ENCODE measurements at regions not wholly inside any gene's neighbourhood (a gene's known extent, or its start where the extent isn't known, plus 50 kb on each side); places are given as distances from the start of the nearest gene placed in this dataset.

DNA sequence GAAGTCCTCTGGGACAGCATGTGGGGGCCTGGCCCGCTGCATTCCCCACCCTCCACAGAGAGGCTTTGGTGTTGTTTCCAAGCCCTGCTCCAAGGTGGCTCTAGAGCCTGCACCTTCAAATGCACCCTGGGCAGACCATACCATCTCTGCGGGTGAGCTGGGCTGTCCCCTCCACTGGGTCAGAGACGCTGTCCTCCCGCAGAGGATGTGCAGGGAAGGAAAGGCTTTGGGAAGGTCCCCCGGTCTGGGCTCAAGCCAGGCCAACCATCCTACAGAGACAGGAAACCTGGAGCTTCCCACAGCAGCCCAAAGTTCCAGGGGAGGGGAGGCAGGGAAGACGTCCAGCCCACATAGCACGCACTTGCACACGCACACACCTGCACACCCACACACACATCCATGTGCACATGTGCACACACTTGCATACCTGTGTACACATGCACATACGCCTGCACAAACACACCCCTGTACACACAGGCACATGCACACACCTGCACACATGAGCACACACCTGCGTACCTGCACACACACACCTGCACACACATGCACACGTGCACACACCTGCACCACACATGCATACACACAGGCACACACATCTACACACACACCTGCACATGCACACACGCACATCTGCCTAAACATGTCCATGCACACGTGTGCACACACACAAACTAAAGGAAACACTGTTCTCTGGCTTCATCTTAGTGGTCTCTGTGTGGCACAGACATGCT, 155.4 kb downstream of the ERMARD start:
- no peak for DNase-seq (ENCODE audit: low spot score)

DNA sequence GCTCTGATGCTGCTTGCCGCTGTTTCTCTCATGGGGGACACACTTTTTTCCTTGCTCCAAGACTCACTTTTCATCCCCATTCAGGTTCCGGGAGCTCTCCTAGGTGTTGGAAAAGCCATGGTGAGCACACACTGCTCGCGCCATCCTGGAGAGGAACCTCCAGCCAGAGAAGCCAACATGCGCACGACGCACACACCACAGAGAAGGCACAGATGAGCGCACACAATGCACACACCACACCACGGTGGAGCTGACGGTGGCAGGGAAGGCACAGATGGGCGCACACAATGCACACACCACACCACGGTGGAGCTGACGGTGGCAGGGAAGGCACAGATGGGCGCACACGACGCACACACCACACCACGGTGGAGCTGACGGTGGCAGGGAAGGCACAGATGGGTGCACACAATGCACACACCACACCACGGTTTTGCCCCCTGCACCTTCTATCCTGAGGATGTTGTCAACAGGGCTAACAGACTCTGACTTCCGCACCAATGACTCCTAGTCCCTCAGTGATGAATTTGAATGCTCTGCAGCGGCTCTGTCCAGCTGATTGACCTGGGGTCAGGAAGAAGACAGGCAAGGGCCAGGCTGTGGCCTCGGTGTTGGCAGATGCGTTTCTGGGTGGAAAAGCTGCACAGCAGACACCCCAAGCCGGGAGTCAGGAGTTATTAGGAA, 154.7 kb downstream of the ERMARD start:
- no peak for DNase-seq (ENCODE audit: low spot score)

DNA sequence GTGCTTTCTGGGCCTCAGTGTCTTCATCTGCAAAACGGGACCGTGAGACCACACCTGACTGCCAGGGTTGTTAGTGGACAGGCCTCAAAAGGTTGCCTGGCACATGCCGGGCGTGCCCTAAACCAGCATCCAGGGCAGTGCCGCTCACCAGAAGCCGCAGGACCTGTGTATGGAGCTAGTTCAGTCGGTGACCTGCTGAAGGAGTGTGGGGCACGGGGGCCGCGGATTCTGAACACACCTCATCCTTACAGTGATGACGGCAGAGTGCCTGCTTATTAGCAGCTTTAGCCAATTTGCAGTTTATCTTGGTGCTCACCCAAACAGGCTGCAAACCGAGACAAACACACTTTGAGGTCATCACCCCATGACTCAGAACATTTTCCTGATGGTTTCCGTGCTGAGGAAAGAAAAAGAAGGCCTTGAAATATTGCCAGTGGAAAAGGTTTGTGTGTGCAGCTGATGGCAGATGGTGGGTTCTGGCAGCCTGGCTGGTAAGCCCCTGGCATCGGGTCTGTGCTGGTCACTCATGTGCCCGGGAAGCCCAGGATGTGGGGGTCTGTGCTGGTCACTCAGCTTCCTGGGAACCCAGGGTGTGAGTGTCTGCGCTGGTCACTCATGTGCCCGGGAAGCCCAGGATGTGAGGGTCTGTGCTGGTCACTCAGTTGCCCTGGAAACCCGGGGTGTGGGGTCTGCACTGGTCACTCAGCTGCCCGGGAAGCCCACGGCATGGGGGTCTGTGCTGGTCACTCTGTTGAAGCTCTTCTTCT, 153.8 kb downstream of the ERMARD start:
- no peak for DNase-seq (ENCODE audit: low spot score)

DNA sequence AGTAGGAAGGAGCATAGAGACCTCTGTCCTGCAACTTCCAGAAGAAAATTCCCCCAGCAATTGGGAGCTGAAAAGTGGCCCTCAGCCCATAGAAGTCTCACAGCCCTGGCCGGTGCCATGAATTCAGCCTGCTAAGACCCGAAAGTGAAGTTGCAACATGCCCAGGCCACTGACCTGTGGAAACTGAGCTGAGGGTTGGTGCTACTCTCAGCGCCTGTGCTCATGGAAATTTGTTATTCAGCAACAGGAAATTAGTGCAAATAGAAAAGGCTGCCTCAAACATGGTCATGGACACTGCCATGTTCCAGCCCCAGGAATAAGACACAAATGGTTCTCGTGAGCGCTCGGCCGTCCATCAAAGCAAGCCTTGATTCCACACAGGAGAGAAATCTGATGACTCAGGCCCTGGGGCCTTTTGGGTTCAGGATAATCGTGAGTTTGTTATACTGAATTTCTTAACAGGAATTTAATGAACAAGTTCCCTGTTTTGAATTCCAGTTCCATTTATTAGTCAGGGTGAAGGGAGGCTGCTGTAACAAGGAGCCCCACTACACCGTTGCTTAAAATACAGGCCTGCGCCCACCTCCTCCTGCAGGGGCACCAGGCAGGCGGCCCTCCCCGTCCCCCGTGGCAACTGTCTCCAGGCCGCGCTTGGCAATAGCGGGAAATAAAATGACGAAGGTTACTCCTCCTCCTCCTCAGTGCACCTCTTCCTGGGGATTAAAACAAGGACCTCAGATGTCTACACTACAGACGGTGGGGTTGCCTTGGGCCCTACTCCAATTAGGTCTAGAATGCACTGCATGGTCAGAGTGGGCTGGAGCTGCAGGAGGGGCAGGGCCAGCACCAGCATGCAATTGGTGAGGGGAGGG, 152.9 kb downstream of the ERMARD start:
- DNase-seq (ENCODE audit: low spot score): no peak

DNA sequence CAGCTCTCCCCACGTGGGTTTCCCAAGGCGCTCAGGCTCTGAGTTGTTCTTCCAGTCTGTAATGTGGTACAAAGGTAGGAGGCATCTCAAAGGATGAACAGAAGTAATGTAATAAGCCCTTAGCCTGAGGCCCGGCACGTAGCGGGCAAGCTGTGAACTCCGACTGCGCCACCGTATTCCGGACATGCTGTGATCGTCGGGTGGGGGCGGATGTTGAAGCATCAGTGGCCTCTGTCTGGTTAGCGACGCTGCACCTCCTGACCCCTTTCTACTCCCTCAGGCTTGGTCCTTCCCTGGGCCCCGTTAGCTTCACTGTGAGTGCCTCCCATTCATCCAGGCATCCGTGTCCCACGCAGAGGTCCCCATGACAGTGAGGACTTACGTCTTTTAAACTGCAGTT, 151.7 kb downstream of the ERMARD start:
- no peak for DNase-seq (ENCODE audit: low spot score)

DNA sequence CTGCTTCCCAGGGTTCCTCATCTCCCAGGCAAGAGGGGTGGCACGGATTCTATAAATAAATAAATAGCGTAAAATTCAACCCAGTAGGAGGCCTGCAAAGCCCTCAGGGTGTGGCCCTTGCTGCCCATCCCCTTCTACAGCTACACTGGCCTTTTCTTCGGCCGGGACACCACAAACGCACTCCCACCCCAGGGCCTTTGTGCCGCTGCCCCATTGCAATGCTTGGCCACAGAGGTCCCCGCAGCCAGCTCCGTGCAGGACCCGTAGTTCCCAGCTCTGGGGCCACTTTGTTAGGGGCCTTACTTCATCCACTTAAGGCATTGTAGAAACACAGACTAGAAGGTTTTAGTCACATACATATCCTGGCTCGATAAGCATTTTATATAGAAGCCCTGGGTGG, 151.2 kb downstream of the ERMARD start:
- no peak for DNase-seq (ENCODE audit: low spot score)

DNA sequence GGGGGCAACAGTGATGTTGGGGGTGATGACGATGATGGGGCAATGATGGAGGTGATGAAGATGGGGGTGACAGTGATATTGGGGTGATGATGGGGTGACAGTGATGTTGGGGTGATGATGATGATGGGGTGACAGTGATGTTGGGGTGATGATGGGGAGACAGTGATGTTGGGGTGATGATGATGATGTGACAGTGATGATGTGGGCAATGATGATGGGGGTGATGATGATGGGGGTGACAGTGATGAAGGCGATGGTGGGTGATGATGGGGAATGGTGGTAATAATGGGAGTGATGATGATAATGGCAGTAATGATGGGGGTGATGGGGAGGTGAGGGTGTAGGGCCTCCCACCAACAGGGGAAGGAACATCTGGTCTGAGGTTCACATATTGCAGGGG, 150.6 kb downstream of the ERMARD start:
- no peak for DNase-seq (ENCODE audit: low spot score)

DNA sequence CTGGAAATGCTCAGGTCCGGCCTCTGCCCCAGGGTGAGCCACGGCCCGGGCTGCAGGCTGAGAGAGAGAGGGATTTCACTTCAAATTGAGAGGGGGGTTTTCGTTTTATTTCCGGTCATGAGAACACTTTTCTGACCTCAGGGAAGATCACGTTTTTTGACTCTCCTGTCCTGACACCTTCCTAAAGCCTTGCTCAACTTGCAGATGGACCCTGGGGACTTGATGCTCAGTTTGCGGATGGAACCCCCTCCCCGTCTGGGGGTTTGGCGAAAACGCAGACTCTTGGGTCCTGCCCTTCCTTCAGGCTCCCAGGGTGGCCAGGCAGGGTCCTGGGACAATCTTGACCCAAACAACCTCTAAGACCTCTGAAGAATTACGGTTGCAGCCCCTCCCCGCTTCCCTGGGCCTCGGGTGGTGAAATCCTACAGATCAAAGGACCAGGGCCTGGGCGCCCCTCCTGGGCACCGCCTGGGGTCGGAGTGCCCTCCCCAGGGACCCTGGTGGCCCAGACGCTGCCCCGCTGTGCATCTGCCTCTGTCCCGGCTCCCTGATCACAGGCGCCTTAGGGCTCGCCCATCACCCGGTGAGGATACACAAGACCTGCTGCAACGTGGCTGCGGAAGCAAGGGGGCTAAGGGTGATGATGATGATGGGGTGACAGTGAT, 148.2 kb downstream of the ERMARD start:
- no peak for DNase-seq (ENCODE audit: low spot score)

DNA sequence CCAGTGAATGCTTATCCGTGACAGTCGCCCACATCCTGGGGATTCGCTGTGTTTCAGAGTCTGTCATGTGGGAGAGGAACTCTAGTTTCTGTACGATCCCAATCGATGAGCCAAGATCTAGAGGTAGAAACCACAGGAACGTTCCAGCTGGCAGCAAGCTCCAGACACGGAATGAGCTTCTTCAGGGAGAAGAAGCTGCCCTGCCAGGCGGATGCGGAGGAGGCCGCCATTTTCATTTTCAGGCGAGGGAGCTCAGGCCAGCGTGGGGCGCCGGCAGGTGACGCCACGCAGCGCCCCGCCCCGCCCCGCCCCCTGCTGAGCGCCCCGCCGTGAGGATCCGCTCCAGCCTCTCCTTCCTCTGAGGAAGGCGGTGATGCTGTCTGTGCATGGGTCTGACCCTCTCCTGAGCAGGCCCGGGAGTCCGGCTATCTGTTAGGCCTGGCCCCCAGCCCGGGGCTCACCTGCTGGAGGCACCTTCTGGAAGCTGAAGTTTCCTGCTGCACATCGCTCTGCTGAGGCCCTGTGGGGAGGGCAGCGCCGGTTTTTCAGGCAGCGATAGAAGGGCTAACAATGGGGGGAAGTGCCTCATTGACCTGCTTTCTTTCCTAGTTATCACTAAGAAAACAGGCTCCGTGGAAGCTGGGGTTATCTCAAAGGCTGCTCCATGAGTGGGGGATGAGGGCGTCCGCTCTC, 147.5 kb downstream of the ERMARD start:
- DNase-seq (ENCODE audit: low spot score): no peak

DNA sequence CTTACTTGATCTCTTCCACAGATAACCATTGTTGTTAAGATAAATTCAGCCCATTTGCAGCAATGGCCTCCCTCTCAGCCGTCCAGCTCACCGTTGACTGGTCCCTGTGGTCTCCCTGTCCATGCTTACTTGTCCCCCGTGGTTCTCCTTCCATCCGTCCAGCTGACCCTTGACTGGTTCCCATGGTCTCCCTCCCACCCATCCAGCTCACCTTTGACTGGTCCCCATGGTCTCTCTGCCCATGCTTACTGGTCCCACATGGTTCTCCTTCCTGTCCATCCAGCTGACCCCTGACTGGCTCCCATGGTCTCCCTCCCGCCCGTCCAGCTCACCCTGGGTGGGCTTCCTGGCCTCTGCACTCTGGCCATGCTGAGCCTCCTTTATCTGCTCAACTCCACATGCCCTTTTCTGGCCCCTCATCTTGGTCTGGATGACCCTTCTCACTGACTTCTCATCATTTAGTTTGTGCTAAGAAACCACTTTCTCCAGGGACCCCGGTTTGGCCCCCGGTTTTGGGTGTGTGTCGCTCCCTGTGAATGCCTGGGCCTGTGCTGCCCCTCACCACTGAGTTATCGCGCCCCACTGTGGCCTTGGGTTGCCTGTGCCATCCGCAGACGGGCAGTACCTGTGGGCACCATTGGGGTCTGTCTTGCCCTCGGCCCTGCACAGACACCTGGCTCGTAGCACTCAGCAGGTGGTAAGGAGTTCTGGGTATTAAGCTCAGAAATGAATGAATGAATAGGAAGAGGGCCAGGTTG, 146.4 kb downstream of the ERMARD start:
- no peak for DNase-seq (ENCODE audit: low spot score)

DNA sequence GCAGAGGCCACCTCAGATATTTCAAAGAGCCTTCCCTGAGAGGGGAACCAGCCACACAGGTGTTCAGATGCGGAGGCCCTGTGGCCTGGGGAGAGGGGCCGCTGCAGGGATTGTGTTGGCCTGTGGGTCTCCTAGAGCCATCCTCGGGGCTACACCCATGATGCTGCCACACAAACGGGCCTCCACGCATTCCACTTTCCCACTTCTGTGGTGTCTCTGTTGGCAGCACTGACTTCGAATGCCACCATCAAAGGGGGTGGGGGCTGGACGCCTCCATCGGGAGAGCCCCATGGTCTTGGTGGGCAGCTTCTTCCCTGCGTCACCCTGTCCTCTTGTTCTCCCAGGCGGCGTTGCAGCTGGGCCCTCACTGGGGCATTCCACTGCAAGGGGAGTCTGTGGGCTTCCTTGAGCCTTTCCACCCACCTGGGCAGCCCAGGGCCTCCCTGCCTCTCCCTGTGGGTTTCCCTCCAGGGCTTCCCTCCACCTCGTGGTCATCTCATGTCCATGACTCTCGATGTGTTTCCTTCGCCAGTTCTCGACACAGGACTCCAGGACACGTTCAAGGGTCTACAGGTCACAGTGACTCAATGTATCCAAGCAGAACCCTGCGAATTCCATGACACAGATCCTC, 145.5 kb downstream of the ERMARD start:
- no peak for DNase-seq (ENCODE audit: low spot score)

DNA sequence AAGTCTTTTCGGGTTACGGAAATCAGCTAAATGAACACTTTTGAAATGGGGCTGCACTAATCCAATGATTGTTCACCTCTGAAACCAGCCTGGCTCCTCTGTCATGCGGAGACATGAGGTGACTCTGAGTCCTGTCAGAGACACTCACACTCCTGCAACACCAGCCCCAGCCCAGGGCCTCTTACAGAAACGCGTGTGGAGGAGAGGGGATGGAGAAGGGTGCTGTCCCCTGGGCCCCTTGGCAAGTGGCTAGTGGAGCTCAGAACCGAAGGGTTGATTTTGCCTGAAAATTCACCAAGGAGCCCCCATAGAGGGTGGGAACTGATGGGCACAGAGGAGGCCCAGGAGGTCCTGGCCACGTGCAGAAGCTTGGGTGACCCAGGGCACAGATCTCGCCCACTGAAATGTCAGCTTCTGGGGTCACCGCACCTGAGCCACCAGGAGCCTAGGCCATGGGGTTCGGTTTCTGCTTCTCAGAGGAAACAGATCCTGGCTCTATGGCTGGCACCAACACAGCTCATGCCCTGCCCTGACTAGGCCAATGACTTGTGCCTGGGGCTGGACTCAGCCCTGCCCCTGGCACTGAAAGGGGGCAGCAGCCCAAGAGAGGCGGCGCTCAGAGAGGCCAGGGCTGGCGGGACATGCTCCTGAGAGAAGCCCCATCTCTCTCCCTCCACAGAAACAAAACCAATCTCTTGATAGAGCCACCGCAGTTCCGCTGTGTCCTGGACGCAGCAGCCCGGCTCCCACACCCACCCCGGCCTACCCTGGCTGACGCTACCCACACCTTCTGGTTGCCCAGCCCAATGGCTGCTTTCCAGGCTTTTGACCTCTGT, 144.7 kb downstream of the ERMARD start:
- DNase-seq (ENCODE audit: low spot score): no peak

DNA sequence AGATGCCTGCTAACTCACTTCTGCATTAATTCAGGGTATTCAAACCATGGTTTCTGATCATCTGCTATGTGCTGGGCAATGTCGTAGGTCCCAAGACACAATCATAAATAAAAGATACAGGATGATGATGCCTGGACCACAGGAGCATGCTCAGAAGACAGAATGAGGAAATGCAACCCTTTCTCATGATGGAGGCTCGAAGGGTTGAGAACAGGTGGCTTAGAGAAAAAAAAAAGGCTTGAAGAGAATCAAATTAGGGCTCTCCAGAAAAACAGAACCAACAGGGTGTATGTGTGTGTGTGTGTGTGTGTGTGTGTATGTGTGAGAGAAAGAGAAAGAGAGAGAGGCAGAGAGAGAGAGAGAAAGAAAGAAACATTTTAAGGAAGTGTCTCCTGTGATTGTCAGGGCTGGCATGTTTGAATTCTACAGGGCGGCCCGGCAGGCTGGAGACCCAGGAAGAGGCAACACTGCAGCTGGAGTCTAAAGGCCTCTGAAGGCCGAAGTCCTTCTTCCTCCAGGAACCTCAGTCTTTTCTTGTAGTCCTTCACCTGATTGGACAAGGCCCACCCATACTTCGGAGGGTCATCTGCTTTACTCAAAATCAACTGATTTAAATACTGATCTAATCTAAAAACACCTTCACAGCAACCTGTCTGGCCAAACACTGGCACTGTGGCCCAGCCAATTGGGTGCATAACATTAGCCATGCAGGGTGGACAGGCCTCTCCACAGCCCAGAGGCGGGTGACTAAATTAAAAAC, 143.8 kb downstream of the ERMARD start:
- no peak for DNase-seq (ENCODE audit: low spot score)

DNA sequence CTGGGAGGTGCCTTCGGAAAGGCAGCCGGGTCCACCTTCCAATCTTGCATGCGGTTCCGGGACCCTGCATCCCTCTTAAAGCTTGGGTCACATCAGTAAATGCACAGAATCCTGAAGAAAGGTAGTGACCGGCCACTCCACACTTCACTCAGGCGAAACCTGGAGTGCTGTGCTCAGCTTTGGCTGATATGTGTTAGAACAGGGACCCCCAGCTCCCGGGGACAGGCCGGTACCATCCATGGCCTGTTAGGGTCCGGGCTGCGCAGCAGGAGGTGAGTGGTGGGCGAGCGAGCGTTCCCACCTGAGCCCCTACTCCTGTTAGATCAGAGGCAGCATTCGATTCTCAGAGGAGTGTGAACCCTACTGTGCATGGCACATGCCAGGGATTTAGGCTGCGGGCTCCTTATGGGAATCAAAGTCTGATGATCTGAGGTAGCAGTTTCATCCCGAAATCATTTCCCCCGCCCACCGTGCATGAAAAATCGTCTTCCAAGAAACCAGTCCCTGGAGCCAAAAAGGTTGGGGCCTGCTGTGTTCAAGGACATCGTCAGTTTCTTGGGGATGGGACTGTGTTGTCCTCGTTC, 143.0 kb downstream of the ERMARD start:
- DNase-seq (ENCODE audit: low spot score): no peak

DNA sequence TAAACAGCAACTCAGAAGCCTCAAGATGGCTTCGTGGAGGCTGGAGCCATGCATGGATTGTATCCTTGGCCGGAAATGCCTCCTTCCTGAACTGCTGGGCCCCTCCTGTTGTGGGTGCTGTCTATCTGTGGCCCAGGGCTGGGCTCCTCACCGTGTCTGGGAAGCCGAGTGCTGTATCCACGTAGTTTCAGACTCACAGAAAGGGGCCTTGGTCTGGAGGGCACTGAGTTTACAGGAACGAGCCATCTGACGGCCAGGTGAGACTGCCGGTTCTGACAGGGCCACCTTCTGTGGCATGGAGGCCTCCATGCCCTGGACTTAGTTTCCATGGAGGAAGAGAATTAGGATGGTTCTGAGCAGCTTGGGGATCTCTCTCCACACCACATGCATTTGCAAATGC, 142.2 kb downstream of the ERMARD start:
- DNase-seq (ENCODE audit: low spot score): no peak

DNA sequence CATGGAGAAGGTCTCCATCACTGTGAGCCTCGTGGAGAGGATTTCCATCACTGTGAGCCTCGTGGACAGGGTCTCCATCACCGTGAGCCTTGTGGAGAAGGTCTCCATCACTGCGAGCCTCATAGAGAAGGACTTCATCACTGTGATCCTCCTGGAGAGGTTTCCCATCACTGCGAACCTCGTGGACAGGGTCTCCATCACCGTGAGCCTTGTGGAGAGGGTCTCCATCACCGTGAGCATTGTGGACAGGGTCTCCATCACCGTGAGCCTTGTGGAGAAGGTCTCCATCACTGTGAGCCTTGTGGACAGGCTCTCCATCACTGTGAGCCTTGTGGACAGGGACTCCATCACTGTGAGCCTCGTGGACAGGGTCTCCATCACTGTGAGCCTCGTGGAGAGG, 140.4 kb downstream of the ERMARD start:
- no peak for DNase-seq (ENCODE audit: low spot score)

DNA sequence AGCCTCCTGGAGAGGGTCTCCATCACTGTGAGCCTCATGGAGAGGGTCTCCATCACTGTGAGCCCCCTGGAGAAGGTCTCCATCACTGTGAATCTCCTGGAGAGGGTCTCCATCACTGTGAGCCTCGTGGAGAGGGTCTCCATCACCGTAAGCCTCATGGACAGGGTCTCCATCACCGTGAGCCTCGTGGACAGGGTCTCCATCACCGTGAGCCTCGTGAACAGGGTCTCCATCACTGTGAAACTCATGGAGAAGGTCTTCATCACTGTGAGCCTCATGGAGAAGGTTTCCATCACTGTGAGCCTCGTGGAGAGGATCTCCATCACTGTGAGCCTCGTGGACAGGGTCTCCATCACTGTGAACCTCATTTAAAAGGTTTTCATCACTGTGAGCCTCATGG, 140.0 kb downstream of the ERMARD start:
- DNase-seq (ENCODE audit: low spot score): no peak

DNA sequence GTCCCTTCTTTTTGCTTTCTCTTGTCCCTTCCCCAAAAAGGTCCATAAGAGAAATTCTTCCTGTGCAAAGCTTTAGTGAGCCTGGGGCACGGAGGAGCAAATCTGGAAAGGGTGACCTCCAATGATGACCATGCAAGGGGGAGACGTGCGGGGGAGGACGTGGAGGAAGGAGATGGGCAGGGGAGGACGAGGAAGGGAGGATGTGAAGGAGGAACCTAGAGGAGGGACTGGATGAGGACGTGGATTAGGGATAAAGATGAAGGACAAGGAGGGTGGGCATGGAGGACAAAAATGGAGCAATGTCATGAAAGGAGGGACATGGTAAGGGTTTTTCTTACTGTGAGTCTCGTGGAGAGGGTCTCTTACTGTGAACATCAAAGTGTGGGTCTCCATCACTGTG, 139.5 kb downstream of the ERMARD start:
- DNase-seq (ENCODE audit: low spot score): no peak
